HPDE6-E6E7 (cell line): ENCODE measurements at regions not wholly inside any gene's neighbourhood (a gene's known extent, or its start where the extent isn't known, plus 50 kb on each side); places are given as distances from the start of the nearest gene placed in this dataset.
"Not testable (repeated sequence)": the region's sequence is repeated elsewhere in the genome, so short reads cannot be mapped to it uniquely, and the experiment has no call there.

Source experiments
- DNase-seq: peaks from one replicate; pipeline ENCODE4 v3.0.0; 2011; ENCODE audit warnings: missing footprints; ENCODE audit errors: extremely low spot score

GRCh38 chr3:78253860-78254259 lies 1214.0 kb downstream of the ROBO2 start:
- no peak for DNase-seq

- no peak for DNase-seq
Observed at GRCh38 chr3:78255403-78255802, 1215.5 kb downstream of the ROBO2 start.

- DNase-seq: no peak
Observed at GRCh38 chr3:78256123-78256522, 1216.2 kb downstream of the ROBO2 start.

GRCh38 chr3:78257951-78258530 lies 1218.1 kb downstream of the ROBO2 start:
- no peak for DNase-seq

- no peak for DNase-seq
Observed at GRCh38 chr3:78258798-78259197, 1218.9 kb downstream of the ROBO2 start.

- DNase-seq: no peak
Observed at GRCh38 chr3:78260388-78260787, 1220.5 kb downstream of the ROBO2 start.

- not testable (repeated sequence) for DNase-seq
Observed at GRCh38 chr3:78266550-78266949, 1226.7 kb downstream of the ROBO2 start.

GRCh38 chr3:78267235-78267634 lies 1227.3 kb downstream of the ROBO2 start:
- DNase-seq: no peak

GRCh38 chr3:78268087-78268486 lies 1228.2 kb downstream of the ROBO2 start:
- no peak for DNase-seq

GRCh38 chr3:78268716-78269668 lies 1229.1 kb downstream of the ROBO2 start:
- no peak for DNase-seq

GRCh38 chr3:78273326-78273725 lies 1233.4 kb downstream of the ROBO2 start:
- no peak for DNase-seq

GRCh38 chr3:78274475-78275065 lies 1234.7 kb downstream of the ROBO2 start:
- DNase-seq: no peak

- DNase-seq: no peak
Observed at GRCh38 chr3:78275420-78275852, 1235.5 kb downstream of the ROBO2 start.

- no peak for DNase-seq
Observed at GRCh38 chr3:78277220-78277619, 1237.3 kb downstream of the ROBO2 start.

- DNase-seq: no peak
Observed at GRCh38 chr3:78277801-78278200, 1237.9 kb downstream of the ROBO2 start.

GRCh38 chr3:78279091-78279490 lies 1239.2 kb downstream of the ROBO2 start:
- DNase-seq: no peak

- no peak for DNase-seq
Observed at GRCh38 chr3:78281381-78281780, 1241.5 kb downstream of the ROBO2 start.

- no peak for DNase-seq
Observed at GRCh38 chr3:78283994-78284393, 1244.1 kb downstream of the ROBO2 start.

- DNase-seq: no peak
Observed at GRCh38 chr3:78285032-78285728, 1245.3 kb downstream of the ROBO2 start.

GRCh38 chr3:78287085-78287484 lies 1247.2 kb downstream of the ROBO2 start:
- no peak for DNase-seq

- DNase-seq: no peak
Observed at GRCh38 chr3:78293284-78293683, 1253.4 kb downstream of the ROBO2 start.

GRCh38 chr3:78304115-78304514 lies 1264.2 kb downstream of the ROBO2 start:
- no peak for DNase-seq
